HG02870 (cell line): ENCODE measurements at regions not wholly inside any gene's neighbourhood (a gene's known extent, or its start where the extent isn't known, plus 50 kb on each side); places are given as distances from the start of the nearest gene placed in this dataset.
A peak's percentile ranks its signal among the peaks of the same experiment; 100 is the strongest.

ENCODE experiments used
- ATAC-seq: cut with Tn5 transposase; IDR thresholded peaks from one replicate; pipeline ENCODE4 v1.9.1; 2021; ENCODE audit warnings: mild to moderate bottlenecking, moderate library complexity; ENCODE audit not compliant: unreplicated experiment

DNA sequence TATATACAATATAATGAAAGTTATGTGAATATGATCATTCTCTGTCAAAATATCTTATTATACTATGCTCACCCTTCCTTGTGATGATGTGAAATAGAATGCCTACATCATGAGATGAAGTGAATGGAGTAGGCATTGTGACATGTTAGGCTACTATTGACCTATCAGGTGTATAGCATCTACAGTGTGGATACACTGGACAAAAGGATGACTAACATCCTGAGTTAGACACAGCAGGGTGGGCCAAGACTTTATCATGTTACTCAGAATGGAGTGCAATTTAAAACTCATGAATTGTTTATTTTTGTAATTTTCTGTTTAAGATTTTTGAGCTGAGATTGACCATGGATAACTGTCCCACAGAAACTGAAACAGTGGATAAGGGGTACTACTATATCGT lies 53.4 kb upstream of the NAV3 start:
- ATAC-seq, result no peak

DNA sequence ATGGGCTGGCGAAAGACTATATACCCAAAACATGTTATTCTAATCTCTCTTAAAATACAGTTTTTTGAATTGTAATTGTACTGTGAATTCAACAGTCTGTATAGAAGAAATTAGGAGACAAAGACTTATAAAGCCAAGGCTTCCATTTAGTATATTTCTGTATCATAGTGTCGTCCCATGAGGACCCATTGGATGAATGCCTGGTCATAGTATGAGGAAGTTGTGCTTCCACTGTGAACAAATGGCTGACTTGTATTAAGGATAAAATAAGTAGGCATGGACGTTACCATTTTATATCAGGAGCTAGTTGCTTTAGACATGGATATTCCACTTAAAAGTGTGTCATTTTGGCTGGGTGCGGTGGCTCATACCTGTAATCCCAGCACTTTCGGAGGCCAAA lies 55.9 kb upstream of the NAV3 start:
- no peak for ATAC-seq

DNA sequence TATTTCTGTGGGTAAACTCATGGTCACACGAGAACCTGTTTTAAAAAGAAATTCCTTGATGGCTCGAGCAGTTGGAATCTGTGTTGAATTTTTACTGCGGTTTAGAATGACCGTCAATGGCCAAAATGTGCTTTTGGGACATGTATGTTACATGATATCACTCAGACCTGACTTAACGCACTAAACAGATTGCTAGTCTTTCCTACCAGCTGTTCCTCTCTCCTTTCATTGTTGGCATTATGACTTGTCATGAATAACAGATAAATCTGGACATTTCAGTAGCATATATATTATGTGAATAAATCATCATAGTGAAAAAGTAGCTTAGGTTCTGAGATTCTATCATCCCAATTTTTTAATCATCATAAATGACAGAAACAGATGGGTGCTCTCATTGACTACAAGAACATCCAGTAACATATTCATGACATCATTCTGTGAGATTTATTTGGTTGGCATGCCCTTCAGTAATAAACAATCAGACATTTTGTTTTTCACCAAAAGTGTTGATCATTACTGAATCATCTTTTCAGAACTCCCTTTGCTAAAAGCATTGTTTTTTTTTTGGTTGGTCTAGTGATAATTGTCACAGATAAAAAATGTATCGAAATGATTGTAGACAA lies 57.9 kb upstream of the NAV3 start:
- no peak for ATAC-seq

DNA sequence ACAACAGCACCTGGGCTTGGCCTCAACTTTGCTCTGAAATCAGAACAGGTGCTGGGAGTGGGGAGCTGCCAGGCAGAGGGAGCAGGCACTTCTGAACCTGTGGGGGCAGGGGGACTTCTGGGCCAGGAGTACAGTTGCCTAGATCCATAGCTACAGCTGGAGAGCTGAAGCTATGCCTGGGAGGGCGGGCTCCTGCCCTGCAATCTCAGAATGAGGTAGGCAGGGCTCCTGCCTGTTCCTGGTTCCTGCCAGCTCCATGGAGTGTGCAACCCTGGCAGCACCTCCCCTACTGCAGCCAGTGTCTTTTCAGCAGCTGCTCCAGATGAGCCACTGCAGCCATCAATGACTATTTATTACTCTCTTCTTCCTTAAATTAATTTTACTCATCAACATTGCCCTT lies 62.1 kb upstream of the NAV3 start:
- ATAC-seq, result no peak

DNA sequence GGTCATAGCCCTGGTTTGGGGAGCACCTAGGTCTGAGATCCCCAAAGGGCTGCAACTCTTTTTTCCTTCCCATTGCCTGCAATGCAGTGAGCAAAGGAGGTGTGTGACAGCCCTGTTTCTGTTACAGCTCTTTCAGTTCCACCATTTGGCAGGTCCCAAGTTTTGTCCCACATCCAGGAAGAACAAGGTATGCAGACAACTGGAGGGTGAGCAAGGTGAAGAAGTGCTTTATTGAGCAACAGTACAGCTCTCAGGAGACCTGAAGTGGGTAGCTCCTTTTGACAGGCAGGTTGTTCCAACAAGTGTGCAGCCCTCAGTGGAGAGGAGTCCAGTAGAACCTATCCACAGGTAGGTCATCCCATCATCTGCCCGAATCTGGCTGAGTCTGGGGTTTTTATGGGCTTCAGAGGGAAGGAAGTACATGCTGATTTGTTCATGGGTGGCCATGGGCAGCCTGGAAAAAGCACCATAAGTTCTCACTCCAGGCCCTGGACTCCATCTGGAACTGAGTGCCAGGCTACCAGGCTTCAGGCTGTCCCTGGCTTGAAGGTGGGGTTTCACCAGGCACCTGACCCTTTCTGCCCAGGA lies 62.8 kb upstream of the NAV3 start:
- no peak for ATAC-seq

DNA sequence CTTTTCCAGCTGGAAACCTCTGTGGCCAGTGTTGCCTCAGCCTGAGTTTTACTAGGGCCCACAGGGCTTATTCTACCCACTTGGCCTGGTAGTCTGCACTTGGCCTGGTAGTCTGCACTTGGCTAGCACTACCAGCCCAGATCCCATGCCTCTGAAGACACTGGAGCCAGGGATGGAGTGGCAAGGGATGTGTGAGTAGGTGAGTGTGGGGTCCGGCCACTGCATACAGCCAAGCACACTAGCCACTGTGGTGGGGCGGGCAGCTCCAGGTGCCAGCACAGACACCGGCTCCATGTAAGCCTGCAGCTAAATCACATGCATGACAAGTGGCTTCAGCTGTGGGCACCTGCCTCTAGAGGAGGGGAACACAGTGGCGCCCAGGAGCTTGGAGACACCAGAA lies 63.4 kb upstream of the NAV3 start:
- no peak for ATAC-seq

DNA sequence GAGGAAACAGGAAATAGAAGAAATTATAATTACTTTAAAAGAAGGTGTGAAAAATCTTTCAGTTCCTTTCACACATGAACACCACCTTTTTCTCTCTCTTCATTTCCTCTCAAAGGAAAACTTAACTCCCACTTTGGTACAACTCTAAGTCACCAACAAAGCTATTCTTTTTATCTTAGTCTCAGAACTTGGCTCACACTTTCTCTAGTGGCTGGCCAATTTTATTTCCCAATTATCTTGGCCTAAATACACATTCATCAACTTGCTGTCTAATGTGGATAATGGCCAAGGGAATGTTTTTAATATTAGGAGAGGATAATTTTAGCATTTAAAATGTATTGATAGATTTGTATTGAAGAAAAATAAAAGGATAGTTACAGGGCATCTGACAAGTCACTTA lies 64.5 kb upstream of the NAV3 start:
- ATAC-seq, result no peak

DNA sequence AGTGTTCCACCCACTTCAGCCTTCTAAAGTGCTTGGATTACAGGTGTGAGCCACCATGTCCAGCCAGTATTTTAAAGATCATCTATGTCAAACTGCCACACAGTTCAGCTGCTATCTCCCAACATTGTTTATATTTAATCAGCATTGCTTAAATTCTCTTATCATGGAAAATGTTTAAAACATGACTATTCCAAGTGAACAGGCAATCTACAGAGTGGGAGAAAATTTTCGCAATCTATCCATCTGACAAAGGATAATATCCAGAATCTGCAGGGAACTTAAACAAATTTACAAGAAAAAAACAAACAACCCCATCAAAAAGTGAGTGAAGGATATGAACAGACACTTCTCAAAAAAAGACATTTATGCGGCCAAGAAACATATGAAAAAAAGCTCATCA lies 69.4 kb upstream of the NAV3 start:
- ATAC-seq, result no peak

DNA sequence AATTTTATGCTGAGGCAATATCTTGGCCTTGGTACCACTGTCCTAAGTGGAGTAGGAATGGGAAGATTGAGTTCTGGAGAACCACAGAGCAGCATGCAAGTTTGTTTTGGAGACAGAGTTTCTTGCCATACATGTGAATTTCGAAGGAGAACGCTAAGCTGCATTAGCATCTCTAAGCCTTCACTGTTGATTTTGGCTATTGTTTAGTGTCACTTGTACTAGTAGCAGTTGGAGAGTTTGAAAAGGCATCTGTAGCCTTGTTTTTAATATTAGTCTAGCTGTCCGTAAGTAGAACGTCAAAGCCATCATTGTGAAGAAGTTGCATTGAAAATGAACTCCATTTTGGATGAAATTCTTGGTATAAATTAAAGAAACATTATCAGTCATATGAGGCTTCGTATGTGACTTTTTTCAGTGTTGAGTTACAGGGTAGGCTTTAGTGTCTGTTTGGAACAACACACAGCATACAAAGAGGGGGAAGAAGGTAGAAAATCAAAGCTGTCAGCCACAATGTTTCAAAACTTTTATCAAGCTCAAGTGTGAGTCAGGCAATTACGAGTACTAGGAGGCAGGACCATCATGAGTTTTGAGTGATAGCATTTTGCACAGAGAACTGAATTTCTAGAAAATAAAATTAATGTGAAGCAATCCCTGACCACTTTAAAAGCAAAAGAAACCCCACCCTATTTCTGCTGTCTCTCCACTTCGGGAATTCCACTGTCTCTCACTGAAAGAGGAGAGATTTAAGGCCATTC lies 70.2 kb upstream of the NAV3 start:
- no peak for ATAC-seq

DNA sequence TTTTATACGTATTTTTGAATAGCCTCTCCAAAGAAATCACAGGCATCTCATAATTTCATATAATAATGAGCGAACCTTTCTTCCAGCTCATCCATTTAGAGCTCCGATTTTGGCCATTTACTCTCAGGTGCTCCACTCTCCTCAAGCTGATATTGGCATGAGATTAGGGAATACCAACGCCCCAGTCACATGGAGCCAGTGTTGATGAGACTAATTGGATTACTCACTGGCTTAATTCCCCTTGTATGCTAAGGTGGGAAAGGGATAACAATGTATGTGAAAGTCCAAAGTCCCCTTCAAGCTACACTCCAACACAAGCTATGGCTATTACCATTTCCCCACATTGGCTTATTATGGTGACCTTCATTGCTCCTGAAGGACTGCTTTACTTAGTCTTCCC lies 76.6 kb upstream of the NAV3 start:
- no peak for ATAC-seq

DNA sequence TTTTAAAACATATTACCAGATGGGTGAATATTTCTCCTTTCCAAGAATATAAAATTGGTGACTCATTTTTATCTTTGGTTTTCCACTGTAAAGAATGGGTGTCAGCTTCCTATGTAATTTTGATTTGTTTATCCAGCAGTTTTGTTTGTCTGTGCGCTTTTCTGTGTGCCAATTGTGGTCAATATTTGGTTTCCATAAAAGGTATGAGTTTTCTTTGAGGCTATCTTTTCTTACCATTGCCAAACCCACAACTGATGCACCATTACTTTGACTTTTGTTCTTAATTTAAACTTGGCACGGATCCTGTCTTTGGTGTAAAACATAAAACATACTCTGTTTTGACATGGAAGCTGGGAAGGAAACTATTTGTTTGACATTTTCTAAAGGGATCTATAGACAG lies 78.8 kb upstream of the NAV3 start:
- no peak for ATAC-seq

DNA sequence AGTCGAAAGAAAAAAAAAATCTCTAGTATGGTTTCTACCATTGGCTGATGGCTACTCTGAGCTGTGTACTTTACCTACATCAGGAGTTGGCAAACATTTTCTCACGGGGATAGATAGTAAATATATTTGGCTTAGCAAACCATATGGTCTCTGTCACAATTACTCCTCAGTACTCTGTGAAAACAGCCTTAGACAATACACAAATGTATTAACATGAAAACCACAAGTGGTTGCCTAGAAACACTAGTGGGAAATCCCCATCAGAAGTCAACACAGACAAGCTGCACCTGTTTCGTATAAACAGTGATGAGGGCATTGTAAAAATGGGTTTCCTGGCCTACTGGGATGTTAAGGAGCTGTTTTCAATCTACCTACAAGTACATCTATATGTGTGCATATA lies 84.6 kb upstream of the NAV3 start:
- peak; percentile 100 for ATAC-seq

DNA sequence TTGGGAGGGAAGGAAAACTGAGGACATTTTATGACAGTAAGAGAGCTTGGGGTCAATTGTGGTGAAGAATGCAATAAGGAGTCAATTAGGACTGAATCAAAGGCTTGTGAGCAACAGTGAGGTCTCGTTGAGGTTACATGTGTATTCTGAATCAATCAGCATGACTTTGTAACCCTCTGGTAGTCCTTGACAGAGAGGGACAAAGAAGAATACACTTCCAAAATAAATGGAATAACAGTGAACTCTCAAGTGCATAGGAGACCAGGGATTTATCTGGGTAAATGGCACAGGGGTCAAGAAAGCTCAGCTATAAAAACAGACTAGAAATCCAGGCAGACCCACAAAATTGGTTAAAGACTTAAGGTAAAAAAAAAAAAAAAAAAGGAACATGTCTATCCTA lies 85.1 kb upstream of the NAV3 start:
- ATAC-seq, result peak; percentile 0

DNA sequence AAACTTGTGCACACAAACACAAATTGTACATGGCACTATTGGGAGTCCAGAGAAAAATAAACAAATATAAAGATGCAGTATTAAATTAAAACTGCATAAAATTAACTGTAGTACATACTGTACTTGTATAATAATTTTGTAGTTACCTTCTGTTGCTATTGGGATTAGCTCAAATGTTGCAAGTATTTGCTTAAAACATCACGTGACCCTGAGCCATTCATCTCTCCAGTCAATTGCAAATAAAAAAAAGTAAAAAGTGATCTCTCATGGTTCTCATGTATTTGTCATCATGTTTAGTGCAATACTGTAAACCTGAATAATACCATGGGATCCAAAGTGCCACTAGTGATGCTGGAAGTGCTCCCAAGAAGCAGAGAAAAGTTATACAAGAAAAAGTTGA lies 88.1 kb upstream of the NAV3 start:
- ATAC-seq, result no peak

DNA sequence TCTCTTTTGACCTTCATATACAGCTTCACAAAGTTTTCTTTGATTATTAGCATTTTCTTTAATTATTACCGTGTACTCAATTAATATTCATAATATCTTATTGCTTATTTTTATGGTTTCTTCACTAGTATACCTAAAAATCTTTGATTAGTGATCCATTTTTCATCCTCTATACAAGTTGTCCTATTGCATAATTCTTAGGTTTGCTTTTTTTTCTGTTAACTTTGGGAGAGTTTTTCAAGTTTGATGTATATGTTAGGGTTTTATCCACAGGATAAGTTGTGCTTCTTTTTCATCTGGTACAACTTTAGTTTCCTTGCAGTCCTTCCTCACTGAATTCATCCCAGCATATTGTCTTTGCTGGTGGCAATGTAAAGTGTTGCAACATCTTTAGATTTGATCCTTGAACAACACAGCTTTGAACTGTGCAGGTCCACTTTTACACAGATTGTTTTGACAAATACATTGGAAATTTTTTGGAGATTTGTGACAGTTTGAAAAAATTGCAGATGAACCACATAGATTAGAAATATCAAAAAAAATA lies 88.6 kb upstream of the NAV3 start:
- no peak for ATAC-seq

DNA sequence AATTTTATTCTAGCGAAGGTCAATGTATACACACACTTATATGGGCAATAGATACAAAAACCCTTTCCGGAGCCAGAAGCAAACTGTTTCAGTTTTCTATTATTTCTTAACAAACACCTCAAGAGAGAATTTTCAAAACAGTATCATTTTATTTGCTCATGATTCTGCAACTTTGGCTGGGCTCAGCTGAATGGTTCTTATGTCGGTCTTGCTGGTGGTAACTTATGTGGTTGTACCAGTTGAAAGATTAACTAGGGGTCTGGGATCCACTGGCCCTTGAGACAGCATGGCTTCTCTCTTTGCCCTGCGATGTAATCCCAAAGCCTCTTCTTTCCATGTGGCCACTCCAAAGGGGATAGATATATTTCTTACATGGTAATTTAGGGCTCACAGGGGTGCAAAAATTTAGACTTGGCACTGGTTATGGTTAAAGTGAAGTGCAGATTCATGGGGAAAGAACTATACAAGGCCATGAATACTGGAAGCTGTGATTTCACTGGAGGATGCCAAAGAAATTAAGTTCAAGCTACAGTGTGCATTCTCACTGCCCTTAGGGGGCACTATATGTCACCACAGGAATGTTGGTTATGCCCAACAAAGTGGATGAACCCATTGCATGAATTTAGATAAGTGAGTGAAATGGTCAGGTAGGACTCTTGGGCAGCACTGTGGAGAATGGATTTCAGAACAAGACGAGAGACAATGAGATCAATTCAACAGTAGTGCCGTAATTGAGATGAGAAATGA lies 94.3 kb upstream of the NAV3 start:
- ATAC-seq, result no peak

DNA sequence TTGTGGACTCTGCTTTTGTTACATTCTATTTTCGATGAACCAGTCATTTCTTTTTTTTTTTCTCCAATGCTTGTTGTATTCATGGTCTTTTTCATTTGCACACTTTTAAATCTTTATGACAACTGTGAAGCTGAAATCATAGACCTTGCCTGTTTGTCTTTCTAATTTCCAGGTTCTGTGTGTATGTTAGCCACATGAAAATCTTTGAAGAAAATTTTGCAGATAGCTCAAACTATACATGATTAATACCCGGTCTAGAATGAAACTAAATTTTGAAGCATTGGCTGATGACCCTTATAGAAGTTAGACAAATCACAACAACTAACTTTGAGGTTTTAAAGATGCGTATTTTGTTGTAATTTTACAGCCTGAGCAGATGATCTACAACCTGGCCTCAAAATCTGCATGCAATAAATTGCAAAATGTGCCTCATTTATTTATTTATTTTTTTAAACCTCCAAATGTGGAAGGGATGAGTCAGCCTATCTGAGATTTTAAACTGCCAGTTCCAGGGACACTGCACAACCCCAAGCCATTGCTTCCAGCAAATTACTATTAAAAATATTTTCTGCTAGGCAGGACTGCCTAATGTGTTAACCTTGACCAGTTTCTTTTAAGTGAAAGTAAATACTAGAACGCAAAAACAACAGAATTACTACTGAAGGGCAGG lies 96.3 kb upstream of the NAV3 start:
- ATAC-seq, result no peak

DNA sequence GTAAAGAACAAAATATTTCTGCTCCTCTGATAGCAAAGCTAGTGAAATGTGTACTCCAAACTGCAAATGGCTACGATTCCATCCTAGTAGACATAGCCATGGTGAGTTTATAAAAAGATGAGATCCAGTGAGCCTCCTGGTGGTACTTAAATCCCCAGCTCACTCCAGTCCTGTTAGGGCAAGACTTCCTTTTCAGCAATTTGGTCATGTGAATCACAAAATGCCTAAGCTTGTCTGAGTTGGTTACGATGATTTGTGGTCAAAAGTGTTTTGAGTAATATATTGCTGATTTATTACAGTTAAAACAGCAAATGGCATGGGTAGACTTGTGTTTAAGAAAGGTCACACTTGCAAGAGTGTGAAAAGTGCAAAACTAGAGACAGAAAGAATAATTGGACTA lies 102.7 kb upstream of the NAV3 start:
- no peak for ATAC-seq

DNA sequence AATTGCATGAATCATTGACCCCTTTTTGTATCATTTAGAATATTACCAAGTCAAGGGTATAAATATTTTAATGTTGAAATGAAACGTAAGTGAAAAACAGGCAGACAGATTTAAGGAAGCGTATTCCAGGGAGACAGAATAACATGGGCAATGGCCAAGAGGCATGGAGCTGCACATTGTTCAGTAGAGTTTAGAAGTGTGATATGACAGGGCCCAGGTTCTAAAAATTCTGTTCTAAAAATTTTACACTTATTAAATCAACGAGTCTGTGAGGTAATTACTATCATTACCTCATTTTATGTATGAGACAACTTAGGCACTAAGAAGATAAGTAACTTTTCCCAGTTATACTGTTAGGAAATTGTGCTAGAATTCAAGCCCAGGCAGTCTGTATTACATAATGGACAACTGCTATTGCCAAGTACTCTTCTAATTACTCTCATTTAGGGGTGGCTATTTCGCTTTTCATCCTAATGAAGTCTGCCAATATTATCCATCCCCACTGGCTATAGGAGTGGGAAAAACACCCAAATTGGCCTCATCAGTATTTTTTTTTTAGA lies 103.2 kb upstream of the NAV3 start:
- ATAC-seq, result no peak

DNA sequence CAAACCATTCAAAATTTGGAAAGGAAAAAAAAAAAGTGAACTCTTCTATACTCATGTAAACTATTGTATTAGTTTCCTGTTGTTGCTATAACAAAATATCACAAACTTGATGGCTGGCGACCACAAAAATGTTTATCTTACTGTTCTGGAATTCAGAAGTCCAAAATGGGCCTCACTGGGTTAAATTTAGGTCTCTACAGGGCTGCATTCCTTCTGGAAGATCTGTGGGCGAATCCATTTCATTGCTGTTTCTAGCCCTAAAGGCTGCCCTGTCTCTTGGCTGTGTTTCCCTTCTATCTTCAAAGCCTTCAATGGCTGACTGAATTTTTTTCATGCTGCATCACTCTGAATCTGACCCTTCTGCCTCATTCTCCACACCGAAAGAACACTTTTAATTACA lies 105.1 kb upstream of the NAV3 start:
- no peak for ATAC-seq
